ENCODE measurements at regions not wholly inside any gene's neighbourhood (a gene's known extent, or its start where the extent isn't known, plus 50 kb on each side); places are given as distances from the start of the nearest gene placed in this dataset.

- intact Hi-C loops (cut with DNase I): no loop called here
- Histone ChIP-seq H3K27me3 (no peaks in the 10 kb centered on the region), H3K4me3 (no peak overlapping the region), H3K4me1 (replicated peaks in 1 of 2) (no peaks in the 10 kb centered on the region), H3K27ac (no peak overlapping the region), H3K36me3 (replicated peaks in 1 of 2) (no peaks in the 10 kb centered on the region), H3K9me3 (replicated peaks in 1 of 3) (no peaks in the 10 kb centered on the region)
- WGBS, 4 donors: 88 to 100% (median 100%) methylated on average over 1 of the region's 1 CpG
- TF ChIP-seq CTCF (IDR thresholded peaks at IDR 0.05) (no peak), POLR2A (IDR thresholded peaks at IDR 0.05) (no peak)
- DNase-seq: no peak
Measured at GRCh38 chr2:205937211-205937610, 148.8 kb downstream of the INO80D start.

GRCh38 chr2:205936446-205936845 lies 149.5 kb downstream of the INO80D start:
- no peaks in the 10 kb centered on the region for H3K36me3 ChIP-seq (replicated peaks in 1 of 2)
- H3K9me3 ChIP-seq (replicated peaks in 1 of 3): no peaks in the 10 kb centered on the region
- no peak overlapping the region for H3K4me3 ChIP-seq
- TF ChIP-seq POLR2A (IDR thresholded peaks at IDR 0.05) (no peak), CTCF (IDR thresholded peaks at IDR 0.05) (no peak)
- intact Hi-C loops (cut with DNase I): no loop called here
- no peak for DNase-seq
- no peaks in the 10 kb centered on the region for H3K4me1 ChIP-seq (replicated peaks in 1 of 2)
- H3K27ac ChIP-seq: no peak overlapping the region
- 74 to 85% (median 79%) methylated on average over 10 of the region's 10 CpGs for WGBS, 4 donors
- H3K27me3 ChIP-seq: no peaks in the 10 kb centered on the region

GRCh38 chr2:205934443-205934842 lies 151.5 kb downstream of the INO80D start:
- TF ChIP-seq CTCF (IDR thresholded peaks at IDR 0.05): no peak
- no peak for TF ChIP-seq POLR2A (IDR thresholded peaks at IDR 0.05)
- Histone ChIP-seq H3K36me3 (replicated peaks in 1 of 2) (no peaks in the 10 kb centered on the region), H3K27ac (no peak overlapping the region), H3K4me3 (no peak overlapping the region), H3K27me3 (no peaks in the 10 kb centered on the region), H3K9me3 (replicated peaks in 1 of 3) (no peaks in the 10 kb centered on the region), H3K4me1 (replicated peaks in 1 of 2) (peaks cover 0 to 16% of the 10 kb centered on the region in 2 donors)
- intact Hi-C loops (cut with DNase I): no loop called here
- WGBS, 4 donors: 73 to 96% (median 89%) methylated on average over 1 of the region's 1 CpG
- DNase-seq: no peak

GRCh38 chr2:205932861-205933260 lies 153.1 kb downstream of the INO80D start:
- Histone ChIP-seq H3K9me3 (replicated peaks in 1 of 3) (no peaks in the 10 kb centered on the region), H3K36me3 (replicated peaks in 1 of 2) (no peaks in the 10 kb centered on the region), H3K4me1 (replicated peaks in 1 of 2) (peaks cover 0 to 16% of the 10 kb centered on the region in 2 donors), H3K27me3 (no peaks in the 10 kb centered on the region), H3K4me3 (no peak overlapping the region), H3K27ac (no peak overlapping the region)
- DNase-seq: no peak
- intact Hi-C loops (cut with DNase I): no loop called here
- WGBS, 4 donors: 67 to 95% (median 79%) methylated on average over 2 of the region's 2 CpGs
- TF ChIP-seq POLR2A (IDR thresholded peaks at IDR 0.05) (no peak), CTCF (IDR thresholded peaks at IDR 0.05) (no peak)
